ENCODE measurements at regions not wholly inside any gene's neighbourhood (a gene's known extent, or its start where the extent isn't known, plus 50 kb on each side); places are given as distances from the start of the nearest gene placed in this dataset.
"Not testable (repeated sequence)": the region's sequence is repeated elsewhere in the genome, so short reads cannot be mapped to it uniquely, and the experiment has no call there.

GRCh38 chr1:166667600-166667999, 171.7 kb upstream of the POGK start:
- in situ Hi-C loops (cut with HindIII; ENCODE audit: low sequenced_read_pairs) = not testable (repeated sequence)

GRCh38 chr1:166671627-166672026, 167.6 kb upstream of the POGK start:
- in situ Hi-C loops (cut with HindIII; ENCODE audit: low sequenced_read_pairs) = no loop called here
- no peak for DNase-seq (ENCODE audit: low spot score)

More at GRCh38 chr1:166667600-166667999, 171.7 kb upstream of the POGK start:
- DNase-seq (ENCODE audit: low spot score) = not testable (repeated sequence)

- DNase-seq (ENCODE audit: low spot score) = no peak
- in situ Hi-C loops (cut with HindIII; ENCODE audit: low sequenced_read_pairs) = no loop called here
Measured at GRCh38 chr1:166673722-166674121, 165.6 kb upstream of the POGK start.

- DNase-seq (ENCODE audit: low spot score) = no peak
- in situ Hi-C loops (cut with HindIII; ENCODE audit: low sequenced_read_pairs) = no loop called here
Measured at GRCh38 chr1:166675213-166675612, 164.1 kb upstream of the POGK start.

GRCh38 chr1:166676981-166677380, 162.3 kb upstream of the POGK start:
- DNase-seq (ENCODE audit: low spot score) = no peak

GRCh38 chr1:166679369-166679768, 159.9 kb upstream of the POGK start:
- in situ Hi-C loops (cut with HindIII; ENCODE audit: low sequenced_read_pairs) = no loop called here
- DNase-seq (ENCODE audit: low spot score) = no peak

More at GRCh38 chr1:166676981-166677380, 162.3 kb upstream of the POGK start:
- in situ Hi-C loops (cut with HindIII; ENCODE audit: low sequenced_read_pairs) = no loop called here

- in situ Hi-C loops (cut with HindIII; ENCODE audit: low sequenced_read_pairs) = no loop called here
- DNase-seq (ENCODE audit: low spot score) = no peak
Measured at GRCh38 chr1:166682588-166682987, 156.7 kb upstream of the POGK start.

- in situ Hi-C loops (cut with HindIII; ENCODE audit: low sequenced_read_pairs); DNase-seq (ENCODE audit: low spot score): not testable (repeated sequence)
Measured at GRCh38 chr1:166684669-166685068, 154.6 kb upstream of the POGK start.

- DNase-seq (ENCODE audit: low spot score) = no peak
- in situ Hi-C loops (cut with HindIII; ENCODE audit: low sequenced_read_pairs) = no loop called here
Measured at GRCh38 chr1:166685200-166685599, 154.1 kb upstream of the POGK start.

GRCh38 chr1:166685891-166686290, 153.4 kb upstream of the POGK start:
- in situ Hi-C loops (cut with HindIII; ENCODE audit: low sequenced_read_pairs); DNase-seq (ENCODE audit: low spot score): not testable (repeated sequence)

GRCh38 chr1:166690596-166690995, 148.7 kb upstream of the POGK start:
- in situ Hi-C loops (cut with HindIII; ENCODE audit: low sequenced_read_pairs); DNase-seq (ENCODE audit: low spot score): not testable (repeated sequence)

- in situ Hi-C loops (cut with HindIII; ENCODE audit: low sequenced_read_pairs) = no loop called here
Measured at GRCh38 chr1:166691476-166691875, 147.8 kb upstream of the POGK start.

GRCh38 chr1:166692346-166692745, 146.9 kb upstream of the POGK start:
- in situ Hi-C loops (cut with HindIII; ENCODE audit: low sequenced_read_pairs) = no loop called here
- DNase-seq (ENCODE audit: low spot score) = no peak

More at GRCh38 chr1:166691476-166691875, 147.8 kb upstream of the POGK start:
- DNase-seq (ENCODE audit: low spot score) = no peak

- no peak for DNase-seq (ENCODE audit: low spot score)
- in situ Hi-C loops (cut with HindIII; ENCODE audit: low sequenced_read_pairs) = no loop called here
Measured at GRCh38 chr1:166693158-166693557, 146.1 kb upstream of the POGK start.

GRCh38 chr1:166693673-166694297, 145.5 kb upstream of the POGK start:
- in situ Hi-C loops (cut with HindIII; ENCODE audit: low sequenced_read_pairs) = no loop called here
- no peak for DNase-seq (ENCODE audit: low spot score)

- in situ Hi-C loops (cut with HindIII; ENCODE audit: low sequenced_read_pairs) = no loop called here
- no peak for DNase-seq (ENCODE audit: low spot score)
Measured at GRCh38 chr1:166695115-166695514, 144.2 kb upstream of the POGK start.

GRCh38 chr1:166695834-166696233, 143.4 kb upstream of the POGK start:
- DNase-seq (ENCODE audit: low spot score); in situ Hi-C loops (cut with HindIII; ENCODE audit: low sequenced_read_pairs): not testable (repeated sequence)

- in situ Hi-C loops (cut with HindIII; ENCODE audit: low sequenced_read_pairs) = no loop called here
Measured at GRCh38 chr1:166698771-166699170, 140.5 kb upstream of the POGK start.

GRCh38 chr1:166699613-166700012, 139.7 kb upstream of the POGK start:
- in situ Hi-C loops (cut with HindIII; ENCODE audit: low sequenced_read_pairs) = no loop called here
- no peak for DNase-seq (ENCODE audit: low spot score)

More at GRCh38 chr1:166698771-166699170, 140.5 kb upstream of the POGK start:
- no peak for DNase-seq (ENCODE audit: low spot score)

- in situ Hi-C loops (cut with HindIII; ENCODE audit: low sequenced_read_pairs) = no loop called here
- DNase-seq (ENCODE audit: low spot score) = no peak
Measured at GRCh38 chr1:166700696-166701095, 138.6 kb upstream of the POGK start.

- DNase-seq (ENCODE audit: low spot score) = no peak
Measured at GRCh38 chr1:166701603-166702100, 137.6 kb upstream of the POGK start.

More at GRCh38 chr1:166701603-166702100, 137.6 kb upstream of the POGK start:
- in situ Hi-C loops (cut with HindIII; ENCODE audit: low sequenced_read_pairs) = no loop called here
